Ovary (tissue), 7 donors: ENCODE measurements at regions not wholly inside any gene's neighbourhood (a gene's known extent, or its start where the extent isn't known, plus 50 kb on each side); places are given as distances from the start of the nearest gene placed in this dataset.
"Not testable (repeated sequence)": the region's sequence is repeated elsewhere in the genome, so short reads cannot be mapped to it uniquely, and the experiment has no call there.

Source experiments
- DNase-seq, 5 donors: peaks; one replicate each; pipeline ENCODE4 v3.0.0-alpha.2; 2019 to 2020
- H3K27ac ChIP-seq, 2 donors: fragments of 200-600 bp; one replicate each; pipeline versions ENCODE4 v1.5.1 to v1.8.0; 2019 to 2022
- H3K27me3 ChIP-seq: fragments of 200-600 bp; one replicate; pipeline ENCODE4 v1.8.0; 2022
- H3K36me3 ChIP-seq: fragments of 200-600 bp; sonication (generic); one replicate; pipeline ENCODE4 v1.5.1; 2019
- H3K4me1 ChIP-seq: one replicate; pipeline ENCODE4 v1.8.1; 2013; ENCODE audit warnings: mild to moderate bottlenecking, moderate library complexity; ENCODE audit not compliant: insufficient read depth
- H3K4me3 ChIP-seq: fragments of 200-600 bp; sonication (generic); one replicate; pipeline ENCODE4 v1.5.1; 2017
- H3K9me3 ChIP-seq, 2 donors: fragments of 200-600 bp in 1 of 2; sonication (generic) in 1 of 2; one replicate each; pipeline versions ENCODE4 v1.5.1 to v1.8.1; 2013 to 2019; ENCODE audit warnings: mild to moderate bottlenecking in 1 of 2, moderate library complexity in 1 of 2
- CTCF ChIP-seq, 3 donors: fragments of 450-650 bp in 2 of 3; fragments of 200-600 bp in 1 of 3; IDR thresholded peaks; one replicate each; pipeline versions ENCODE4 v1.5.1 to v1.8.0; 2016 to 2022; ENCODE audit warnings: antibody characterized with exemption in 3 of 3, mild to moderate bottlenecking in 1 of 3
- EP300 ChIP-seq: sonication (generic); formaldehyde crosslinking; IDR thresholded peaks from one replicate; pipeline ENCODE4 v1.6.1; 2017; ENCODE audit warnings: antibody characterized with exemption
- POLR2A ChIP-seq: fragments of 450-650 bp; IDR thresholded peaks from one replicate; pipeline ENCODE4 v1.6.1; 2017; ENCODE audit warnings: antibody characterized with exemption, mild to moderate bottlenecking, moderate library complexity
- WGBS, 3 donors: extraction: QIAGEN DNeasy Blood & Tissue Kit in 1 of 3; methylation state at CpG; one replicate each; pipeline versions ENCODE4 v1.1.5 to v1.1.7; 2013 to 2017; 5-methylcytosine and 5-hydroxymethylcytosine counted together
- intact Hi-C, 4 donors: fragments of 100-400 bp; cut with DNase I; formaldehyde crosslinking; loops; one replicate each; pipeline versions ENCODE4 v1.11.0 to v1.15.1; 2022 to 2023
- donor health status: DM: no; HTN: no; CAD: no; lungs with moderate emphysema.
- donor health status: DM: no; HTN: no; CAD: no.
- donor health status: Bipolar disorder and iron deficiency.
- donor health status: DM: no; HTN: no; CAD: no.
- donor health status: DM: yes; HTN: yes; CAD: no.

- intact Hi-C loops, result loop anchor here in 1 of 4 donors (5.0 kb wide), 1 partner anchor 2001 kb away; no protein-coding TSS in a partner anchor
- no peaks in the 10 kb centered on the region for H3K9me3 ChIP-seq
- no peaks in the 10 kb centered on the region for H3K27me3 ChIP-seq
- 34 to 50% (median 37%) methylated on average over 2 of the region's 2 CpGs for WGBS, 3 donors
- H3K4me3 ChIP-seq, result no peak overlapping the region
- no peak for TF ChIP-seq EP300
- H3K27ac ChIP-seq, result no peak overlapping the region
- no peak for DNase-seq
- no peaks in the 10 kb centered on the region for H3K4me1 ChIP-seq
- no peaks in the 10 kb centered on the region for H3K36me3 ChIP-seq
Observed at GRCh38 chr13:55572862-55573261, 1567.9 kb upstream of the PRR20A start.

- H3K9me3 ChIP-seq, result no peaks in the 10 kb centered on the region
- DNase-seq, result no peak
- no peak overlapping the region for H3K27ac ChIP-seq
- no peaks in the 10 kb centered on the region for H3K36me3 ChIP-seq
- no peak overlapping the region for H3K4me3 ChIP-seq
- no peaks in the 10 kb centered on the region for H3K4me1 ChIP-seq
- H3K27me3 ChIP-seq, result no peaks in the 10 kb centered on the region
- TF ChIP-seq CTCF (IDR thresholded peaks at IDR 0.05), result no peak
- no peak for TF ChIP-seq EP300
- TF ChIP-seq POLR2A, result no peak
- intact Hi-C loops, result loop anchor here in 1 of 4 donors (5.0 kb wide), 1 partner anchor 2001 kb away; no protein-coding TSS in a partner anchor
Observed at GRCh38 chr13:55573565-55573964, 1567.2 kb upstream of the PRR20A start.

GRCh38 chr13:55576389-55576788 is 1564.3 kb upstream of the PRR20A start:
- no peak overlapping the region for H3K27ac ChIP-seq
- no peak for DNase-seq
- no peak for TF ChIP-seq EP300
- no peak for TF ChIP-seq POLR2A
- H3K4me1 ChIP-seq, result no peaks in the 10 kb centered on the region
- intact Hi-C loops, result no loop called here
- no peaks in the 10 kb centered on the region for H3K36me3 ChIP-seq
- H3K9me3 ChIP-seq, result no peaks in the 10 kb centered on the region
- H3K27me3 ChIP-seq, result no peaks in the 10 kb centered on the region
- 63 to 82% (median 73%) methylated on average over 4 of the region's 4 CpGs for WGBS, 3 donors
- no peak overlapping the region for H3K4me3 ChIP-seq

GRCh38 chr13:55577082-55577846 is 1563.5 kb upstream of the PRR20A start:
- TF ChIP-seq POLR2A (no peak), CTCF (IDR thresholded peaks at IDR 0.05) (no peak), EP300 (no peak)
- H3K36me3 ChIP-seq, result no peaks in the 10 kb centered on the region
- intact Hi-C loops, result no loop called here

GRCh38 chr13:55577847-55578210 is 1562.9 kb upstream of the PRR20A start:
- H3K27me3 ChIP-seq, result no peaks in the 10 kb centered on the region
- DNase-seq, result no peak
- H3K9me3 ChIP-seq, result no peaks in the 10 kb centered on the region
- TF ChIP-seq EP300, result no peak
- no peaks in the 10 kb centered on the region for H3K4me1 ChIP-seq
- no peak overlapping the region for H3K4me3 ChIP-seq
- H3K36me3 ChIP-seq, result no peaks in the 10 kb centered on the region
- intact Hi-C loops, result no loop called here
- H3K27ac ChIP-seq, result no peak overlapping the region
- 43 to 77% (median 76%) methylated on average over 2 of the region's 2 CpGs for WGBS, 3 donors

More at GRCh38 chr13:55577082-55577846, 1563.5 kb upstream of the PRR20A start:
- no peaks in the 10 kb centered on the region for H3K27me3 ChIP-seq
- H3K4me3 ChIP-seq, result no peak overlapping the region
- WGBS, 3 donors, result 0 to 44% (median 44%) methylated on average over 1 of the region's 1 CpG
- no peak for DNase-seq
- no peak overlapping the region for H3K27ac ChIP-seq
- no peaks in the 10 kb centered on the region for H3K9me3 ChIP-seq
- H3K4me1 ChIP-seq, result no peaks in the 10 kb centered on the region

GRCh38 chr13:55582294-55582693 is 1558.4 kb upstream of the PRR20A start:
- intact Hi-C loops, H3K36me3 ChIP-seq, H3K27ac ChIP-seq, H3K9me3 ChIP-seq, H3K27me3 ChIP-seq, H3K4me3 ChIP-seq, DNase-seq, H3K4me1 ChIP-seq: not testable (repeated sequence)
- WGBS, 3 donors, result 49 to 63% (median 55%) methylated on average over 3 to 4 of the region's 4 CpGs
